Thyroid gland (tissue), 4 donors: ENCODE measurements at regions not wholly inside any gene's neighbourhood (a gene's known extent, or its start where the extent isn't known, plus 50 kb on each side); places are given as distances from the start of the nearest gene placed in this dataset.

Experiments
- POLR2A ChIP-seq, 2 donors: fragments of 450-650 bp; IDR thresholded peaks; one replicate each; pipeline ENCODE4 v1.6.1; 2017; ENCODE audit warnings: antibody characterized with exemption in 2 of 2, mild to moderate bottlenecking in 2 of 2, moderate library complexity in 1 of 2
- TF ChIP-seq, protein P1 (sequence below), 6 experiments: fragments of 200-600 bp in 3 of 6; fragments of 450-650 bp in 3 of 6; sonication (generic) in 3 of 6; IDR thresholded peaks; one replicate each; pipeline ENCODE4 v1.5.1; 2016 to 2019; ENCODE audit warnings: antibody characterized with exemption in 6 of 6, mild to moderate bottlenecking in 2 of 6, inconsistent platforms in 1 of 6, moderate library complexity in 1 of 6

DNA sequence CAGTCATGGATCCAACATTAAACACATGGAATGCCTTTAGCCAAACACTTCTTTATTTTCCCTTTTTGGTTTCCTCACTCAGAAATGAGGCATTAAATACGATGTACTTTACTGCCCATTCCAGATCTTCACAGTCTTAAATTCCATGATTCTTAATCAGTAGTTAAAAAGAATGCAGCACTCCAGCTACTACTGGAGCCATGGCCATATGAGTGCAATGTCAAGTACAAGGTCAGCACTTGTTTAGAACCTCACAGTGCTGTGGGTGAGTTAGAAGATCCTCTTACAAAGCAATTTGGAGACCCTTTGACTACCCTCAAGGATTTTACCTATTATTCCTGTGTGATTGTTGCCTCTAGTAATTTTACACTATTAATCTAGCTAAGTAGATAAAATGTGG, 550.3 kb upstream of the LRRTM1 start:
- TF ChIP-seq, protein P1, sequence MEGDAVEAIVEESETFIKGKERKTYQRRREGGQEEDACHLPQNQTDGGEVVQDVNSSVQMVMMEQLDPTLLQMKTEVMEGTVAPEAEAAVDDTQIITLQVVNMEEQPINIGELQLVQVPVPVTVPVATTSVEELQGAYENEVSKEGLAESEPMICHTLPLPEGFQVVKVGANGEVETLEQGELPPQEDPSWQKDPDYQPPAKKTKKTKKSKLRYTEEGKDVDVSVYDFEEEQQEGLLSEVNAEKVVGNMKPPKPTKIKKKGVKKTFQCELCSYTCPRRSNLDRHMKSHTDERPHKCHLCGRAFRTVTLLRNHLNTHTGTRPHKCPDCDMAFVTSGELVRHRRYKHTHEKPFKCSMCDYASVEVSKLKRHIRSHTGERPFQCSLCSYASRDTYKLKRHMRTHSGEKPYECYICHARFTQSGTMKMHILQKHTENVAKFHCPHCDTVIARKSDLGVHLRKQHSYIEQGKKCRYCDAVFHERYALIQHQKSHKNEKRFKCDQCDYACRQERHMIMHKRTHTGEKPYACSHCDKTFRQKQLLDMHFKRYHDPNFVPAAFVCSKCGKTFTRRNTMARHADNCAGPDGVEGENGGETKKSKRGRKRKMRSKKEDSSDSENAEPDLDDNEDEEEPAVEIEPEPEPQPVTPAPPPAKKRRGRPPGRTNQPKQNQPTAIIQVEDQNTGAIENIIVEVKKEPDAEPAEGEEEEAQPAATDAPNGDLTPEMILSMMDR (IDR thresholded peaks at IDR 0.05): no peak
- TF ChIP-seq POLR2A (IDR thresholded peaks at IDR 0.05): no peak
